Iris pigment epithelial cell (primary cell): ENCODE measurements at regions not wholly inside any gene's neighbourhood (a gene's known extent, or its start where the extent isn't known, plus 50 kb on each side); places are given as distances from the start of the nearest gene placed in this dataset.
A peak's percentile ranks its signal among the peaks of the same experiment; 100 is the strongest.
"Not testable (repeated sequence)": the region's sequence is repeated elsewhere in the genome, so short reads cannot be mapped to it uniquely, and the experiment has no call there.

ENCODE experiments used
- DNase-seq: peaks from one replicate; pipeline ENCODE4 v3.0.0-alpha.2; 2011; ENCODE audit warnings: low read depth

DNA sequence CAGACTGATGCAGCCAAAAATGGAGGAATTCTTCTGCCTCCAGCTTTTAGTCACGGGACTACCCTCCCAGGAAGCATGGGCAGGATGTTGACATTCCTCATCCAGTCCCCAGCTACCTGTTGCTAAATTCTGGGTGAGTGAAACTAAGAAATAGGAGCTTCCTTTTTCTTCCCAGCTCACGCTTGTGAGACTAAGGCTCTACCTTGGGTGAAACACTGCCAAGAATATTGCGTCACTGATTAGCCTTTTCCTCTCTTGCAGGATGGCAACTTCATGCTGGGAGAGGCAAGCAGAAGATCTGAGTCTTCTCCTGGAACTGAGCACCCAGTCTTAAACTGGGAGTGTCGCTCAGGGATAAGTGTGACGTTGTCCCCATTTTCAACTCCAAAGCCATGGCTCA lies 59.7 kb downstream of the RNU2-63P start:
- DNase-seq: peak; percentile 23

DNA sequence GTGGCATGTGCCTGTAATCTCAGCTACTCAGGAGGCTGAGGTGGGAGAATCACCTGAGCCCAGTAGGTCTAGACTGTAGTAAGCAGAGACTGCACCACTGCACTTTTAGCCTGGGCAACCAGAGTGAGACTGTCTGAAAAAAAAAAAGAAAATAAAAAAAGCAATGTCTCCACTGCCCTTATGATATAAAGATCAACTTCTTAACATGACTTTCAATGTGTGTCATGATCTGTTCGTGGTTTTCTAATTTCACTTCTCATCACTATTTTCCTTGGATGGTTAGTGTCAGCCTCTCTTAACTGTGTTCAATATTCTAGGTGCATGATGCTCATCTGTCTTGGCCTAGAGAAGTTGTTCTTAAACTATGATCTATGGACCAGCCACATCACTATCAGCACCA lies 67.3 kb downstream of the RNU2-63P start:
- DNase-seq: not testable (repeated sequence)

DNA sequence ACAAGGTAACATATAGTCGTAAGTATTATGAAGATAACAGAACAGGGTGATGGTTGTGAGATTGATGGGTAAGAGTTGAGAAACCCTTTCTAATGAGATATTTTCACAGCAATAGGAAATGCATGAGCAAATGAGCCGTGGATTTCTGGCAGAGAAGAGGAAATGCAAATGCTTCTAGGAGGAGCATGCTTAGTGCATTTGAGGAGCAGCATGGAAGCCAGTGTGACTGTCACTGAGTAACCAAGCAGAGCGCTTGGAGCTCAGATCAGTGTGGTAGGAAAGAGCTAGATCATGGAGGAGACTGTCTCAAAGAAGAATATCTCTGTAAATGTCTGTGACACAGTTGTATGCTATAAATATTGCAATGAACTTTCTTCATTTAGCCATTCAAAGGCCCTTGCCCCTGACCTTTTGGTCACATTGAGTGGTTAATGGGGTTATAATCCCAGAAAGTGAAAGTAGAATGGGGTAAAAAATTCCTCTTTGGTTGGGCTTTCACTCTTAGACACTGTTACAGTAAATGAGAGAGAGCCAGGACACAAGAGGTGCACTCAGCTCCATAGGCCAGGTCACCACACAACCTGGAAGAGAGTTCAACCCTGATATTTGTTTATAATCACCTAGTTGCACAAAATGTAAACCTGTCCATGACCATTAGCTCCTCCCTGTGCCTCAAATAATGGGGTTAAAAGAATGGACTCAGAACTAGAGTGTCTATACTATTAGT lies 69.5 kb downstream of the RNU2-63P start:
- not testable (repeated sequence) for DNase-seq

DNA sequence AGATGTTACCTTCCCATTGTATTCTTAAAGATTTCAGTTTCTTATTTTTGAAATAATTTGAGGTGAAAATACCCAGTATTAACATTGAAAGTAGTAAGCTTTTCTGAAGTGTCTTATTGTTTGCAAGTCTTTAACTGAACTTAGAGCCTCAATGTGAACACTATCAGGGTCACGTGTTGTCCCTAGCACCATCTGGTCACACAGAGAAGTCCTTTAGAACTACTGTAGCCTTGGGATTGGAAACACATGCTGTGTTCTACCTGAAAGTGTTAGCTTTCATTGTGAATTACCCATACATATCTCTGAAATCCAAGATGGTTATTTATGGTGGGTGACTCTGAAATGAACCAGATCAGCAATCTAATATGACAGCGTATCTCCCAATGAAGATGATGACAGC lies 77.0 kb downstream of the RNU2-63P start:
- not testable (repeated sequence) for DNase-seq

DNA sequence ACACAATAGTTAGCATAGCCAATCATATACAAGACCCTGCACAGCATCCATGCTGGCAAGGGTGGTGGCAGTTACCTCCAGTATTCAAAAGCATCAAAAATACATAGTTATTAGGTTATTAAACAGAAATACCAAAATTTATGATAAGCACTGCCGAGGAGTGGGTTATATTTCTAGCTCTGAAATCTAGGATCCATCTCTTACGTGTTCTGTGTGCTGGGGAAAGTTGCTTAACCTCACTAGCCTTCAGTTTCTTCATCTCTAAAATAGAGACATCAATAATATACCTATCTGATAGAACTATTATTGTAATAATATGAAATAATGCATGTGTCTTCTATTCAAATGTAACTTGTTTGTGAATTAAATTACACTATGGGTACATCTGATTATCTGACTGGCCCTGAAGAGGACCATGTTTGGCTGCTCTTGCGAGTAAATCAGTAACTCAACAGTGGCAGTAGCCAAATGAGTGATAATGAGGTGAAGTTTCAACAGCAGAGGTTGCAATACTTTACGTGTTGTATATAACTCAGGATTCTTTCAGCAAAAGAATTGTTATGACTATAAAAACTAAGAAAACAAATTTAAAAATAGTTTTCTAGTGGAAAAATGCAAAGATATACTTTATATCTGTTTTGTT lies 93.5 kb upstream of the RGPD2 start:
- not testable (repeated sequence) for DNase-seq

DNA sequence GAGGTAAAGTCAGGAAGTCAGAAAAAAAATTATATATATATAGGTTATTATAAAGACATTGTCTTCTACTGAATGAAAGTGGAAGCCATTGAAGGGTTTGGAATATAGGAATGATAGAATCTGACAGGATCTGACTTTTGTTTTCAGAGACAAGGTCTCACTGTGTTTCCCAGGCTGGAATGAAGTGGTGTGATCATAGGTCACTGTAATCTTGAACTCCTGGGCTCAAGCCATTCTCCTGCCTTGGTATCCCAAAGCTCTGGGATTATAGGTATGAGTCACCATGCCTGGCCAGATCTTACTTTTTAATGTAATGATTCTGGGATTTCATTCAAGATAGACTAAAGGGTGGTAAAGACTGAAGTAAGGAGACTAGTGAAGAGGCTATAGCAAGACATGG lies 91.6 kb upstream of the RGPD2 start:
- not testable (repeated sequence) for DNase-seq

DNA sequence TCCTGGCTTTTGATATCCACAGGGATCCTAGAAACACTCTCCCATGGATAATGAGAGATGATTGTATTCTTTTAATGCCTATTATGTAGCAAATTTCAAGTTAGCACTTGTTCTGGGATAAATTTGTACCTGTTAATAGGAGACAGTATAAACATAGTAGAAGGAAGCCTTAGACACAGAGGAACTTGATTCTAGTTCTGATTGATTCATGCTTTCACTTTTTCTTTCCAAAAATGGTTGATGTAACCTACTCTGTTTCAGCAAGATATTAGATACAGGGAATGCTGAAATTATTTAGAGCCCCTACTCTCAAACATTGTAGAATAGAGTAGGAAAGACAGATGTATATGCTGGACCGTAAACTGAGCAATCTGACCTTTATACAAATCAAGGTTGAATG lies 85.3 kb upstream of the RGPD2 start:
- not testable (repeated sequence) for DNase-seq

DNA sequence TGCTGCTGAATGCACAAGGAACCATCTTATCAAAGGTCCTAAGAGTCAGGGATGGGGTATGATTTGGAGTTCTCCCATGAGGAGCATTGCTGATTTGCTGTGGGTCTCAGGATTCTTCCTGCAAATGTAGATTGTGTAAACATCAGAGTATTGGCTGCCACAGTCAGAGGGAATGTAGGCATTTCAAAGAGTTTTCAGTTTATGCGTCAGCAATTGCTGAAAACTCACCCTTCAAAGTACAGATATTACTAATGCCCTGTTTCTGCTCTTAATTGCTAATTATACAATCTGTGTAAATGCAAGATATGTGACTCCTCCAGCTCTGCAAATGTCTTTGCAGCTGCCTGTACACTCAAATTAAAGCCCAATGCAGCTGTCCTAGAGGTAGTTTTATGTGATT lies 83.4 kb upstream of the RGPD2 start:
- DNase-seq: not testable (repeated sequence)

DNA sequence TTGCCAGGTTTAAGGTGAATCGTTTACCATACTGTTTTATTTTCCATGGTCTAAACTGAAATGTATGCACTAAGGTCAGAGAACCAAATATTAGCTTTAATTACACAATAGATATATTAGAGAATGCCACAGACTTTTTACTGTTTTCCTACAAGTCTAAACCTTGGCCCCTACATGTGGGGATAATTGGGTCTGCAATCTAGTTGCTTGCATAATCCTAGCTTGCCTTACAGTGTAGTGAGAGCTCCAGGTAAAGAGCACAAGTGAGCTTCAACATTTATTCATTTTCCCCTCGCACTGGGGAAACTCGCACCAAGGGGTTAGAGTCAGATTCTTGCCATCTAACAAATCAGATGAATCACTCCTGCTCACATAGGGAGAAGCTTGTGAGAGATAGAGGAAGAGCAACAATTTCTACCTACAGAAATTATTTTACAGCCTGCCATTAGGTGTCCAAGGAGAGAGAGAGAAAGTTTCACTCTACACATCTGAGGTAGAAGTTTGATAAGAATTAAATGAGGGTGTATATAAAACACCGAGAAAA lies 82.0 kb upstream of the RGPD2 start:
- not testable (repeated sequence) for DNase-seq

DNA sequence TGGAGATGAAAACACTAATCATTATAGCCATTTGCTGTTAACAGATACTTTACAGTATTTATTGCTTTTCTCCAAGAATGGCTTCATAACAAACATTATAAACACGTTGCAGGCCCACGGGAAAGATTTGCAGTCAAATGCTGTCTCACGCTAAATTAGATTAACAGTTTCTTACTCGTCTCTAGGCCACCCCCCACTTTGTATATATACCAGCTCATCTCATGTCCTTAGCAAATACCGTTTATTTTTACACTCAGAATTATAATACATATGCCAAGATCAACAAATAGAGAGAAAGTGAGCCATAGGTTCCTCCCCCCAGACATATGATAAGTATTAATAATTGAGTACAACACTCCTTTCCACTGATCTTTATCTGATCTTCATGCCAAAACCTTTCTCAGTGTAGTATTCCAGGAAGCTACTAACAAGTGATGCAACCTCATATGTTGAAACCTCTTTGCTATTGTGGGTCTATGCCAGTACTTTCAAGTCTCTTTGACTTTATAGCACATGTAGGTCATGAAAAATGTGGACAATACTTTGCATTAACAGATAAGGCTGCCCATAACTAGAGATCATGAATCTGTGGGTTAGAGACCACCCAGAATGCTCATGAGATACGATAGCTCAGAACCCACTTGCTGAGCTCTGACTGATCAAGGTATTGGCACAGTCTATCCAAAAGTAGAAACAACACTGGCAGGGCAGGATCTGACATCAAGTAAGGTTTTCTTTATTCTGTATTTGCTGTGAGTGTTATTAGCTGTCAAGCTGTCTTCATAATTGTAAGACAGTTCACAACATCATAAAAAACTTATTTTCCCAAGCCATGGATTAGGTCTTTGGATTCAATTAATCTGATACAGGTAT lies 77.9 kb upstream of the RGPD2 start:
- DNase-seq: not testable (repeated sequence)

DNA sequence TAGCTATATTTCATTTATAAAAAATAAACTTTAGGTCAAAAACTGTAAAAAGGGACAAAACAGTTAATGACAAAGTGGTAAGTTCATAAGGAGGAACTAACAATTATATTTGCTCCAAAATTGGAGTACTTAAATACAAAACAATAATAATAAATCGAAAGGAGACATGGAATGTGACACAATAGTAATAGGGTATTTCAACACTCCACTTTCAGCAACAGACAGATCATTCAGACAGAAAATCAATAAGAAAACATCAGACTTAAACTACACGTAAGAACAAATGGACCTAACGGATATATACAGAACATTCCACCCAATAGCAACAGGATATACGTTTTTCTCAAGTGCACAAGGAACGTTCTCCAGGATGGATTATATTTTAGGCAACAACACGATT lies 58.1 kb upstream of the RGPD2 start:
- not testable (repeated sequence) for DNase-seq
